HG02970 (cell line): ENCODE measurements at regions not wholly inside any gene's neighbourhood (a gene's known extent, or its start where the extent isn't known, plus 50 kb on each side); places are given as distances from the start of the nearest gene placed in this dataset.
"Not testable (repeated sequence)": the region's sequence is repeated elsewhere in the genome, so short reads cannot be mapped to it uniquely, and the experiment has no call there.

Experiments used
- ATAC-seq: cut with Tn5 transposase; IDR thresholded peaks from one replicate; pipeline ENCODE4 v1.9.1; 2021; ENCODE audit warnings: mild to moderate bottlenecking, moderate library complexity, moderate number of reproducible peaks; ENCODE audit not compliant: unreplicated experiment, low FRiP score

DNA sequence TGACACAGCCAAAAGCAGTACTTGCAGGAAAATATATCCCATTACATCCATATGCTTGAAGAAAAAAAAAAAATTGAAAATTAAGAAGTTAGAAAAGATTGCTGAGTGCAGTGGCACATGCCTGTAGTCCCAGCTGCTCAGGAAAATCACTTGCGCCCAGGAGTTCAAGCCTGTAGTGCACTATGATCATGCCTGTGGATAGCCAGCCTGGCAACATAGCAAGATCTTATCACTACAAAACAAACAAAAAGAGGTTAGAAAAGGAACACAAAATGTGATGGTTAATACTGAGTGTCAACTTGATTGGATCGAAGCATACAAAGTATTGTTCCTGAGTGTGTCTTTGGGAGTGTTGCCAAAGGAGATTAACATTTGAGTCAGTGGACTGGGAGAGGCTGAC lies 361.9 kb downstream of the NYAP2 start:
- ATAC-seq, result no peak

DNA sequence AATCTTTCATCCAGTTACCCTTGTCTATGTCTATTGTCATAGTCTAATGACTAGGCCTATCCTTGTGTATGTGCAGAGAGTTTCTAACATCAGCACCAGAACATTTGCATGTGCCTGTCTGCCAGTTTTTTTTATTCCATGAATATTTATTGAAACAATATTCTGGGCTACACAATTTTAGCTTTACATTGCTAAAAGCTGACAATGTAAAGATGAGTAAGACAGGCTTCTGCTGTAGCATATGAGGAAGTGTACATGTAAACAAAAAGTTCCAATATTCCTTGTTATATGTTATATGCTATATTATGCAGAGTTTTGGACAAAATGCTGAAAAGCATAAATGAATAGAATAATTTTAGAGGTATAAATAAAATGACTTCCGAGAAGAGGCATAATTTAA lies 357.7 kb downstream of the NYAP2 start:
- ATAC-seq, result no peak

DNA sequence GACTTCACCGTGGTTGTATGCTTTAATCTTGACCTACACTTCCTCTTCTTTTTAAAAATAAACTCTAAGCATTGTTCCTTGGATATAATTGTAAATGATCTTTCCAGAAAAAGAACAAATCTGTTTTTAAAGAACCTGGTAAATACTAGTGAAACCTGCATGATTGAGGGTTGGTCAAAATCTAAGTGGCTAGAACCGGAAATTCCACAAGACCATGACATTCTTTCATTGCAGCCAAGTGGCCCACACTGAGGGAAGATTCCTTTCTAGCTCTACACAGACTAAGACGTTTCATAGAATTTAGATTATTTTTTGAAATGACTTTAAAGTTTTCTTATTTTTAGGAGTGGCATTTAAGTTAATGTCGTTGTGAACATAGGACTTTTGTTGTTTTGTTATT lies 356.7 kb downstream of the NYAP2 start:
- ATAC-seq, result no peak

DNA sequence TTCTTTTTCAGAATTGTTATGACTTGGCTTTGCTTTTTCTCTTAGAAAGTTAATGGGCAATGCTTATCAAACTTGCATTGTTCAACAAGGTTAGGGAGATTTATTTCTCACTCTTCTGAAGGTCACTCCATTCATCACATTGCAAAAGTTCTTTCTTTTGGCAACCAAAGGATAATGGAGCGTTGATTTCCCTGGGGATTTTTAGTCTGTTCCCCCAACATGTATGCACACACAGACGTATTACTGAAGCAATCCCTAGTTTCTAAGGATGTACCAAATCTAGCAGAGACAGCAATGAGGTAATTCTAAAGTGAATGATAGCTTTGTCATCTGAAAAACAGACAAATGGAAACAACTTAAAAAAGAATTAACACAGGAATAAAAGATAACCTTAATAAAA lies 349.1 kb downstream of the NYAP2 start:
- ATAC-seq, result no peak

DNA sequence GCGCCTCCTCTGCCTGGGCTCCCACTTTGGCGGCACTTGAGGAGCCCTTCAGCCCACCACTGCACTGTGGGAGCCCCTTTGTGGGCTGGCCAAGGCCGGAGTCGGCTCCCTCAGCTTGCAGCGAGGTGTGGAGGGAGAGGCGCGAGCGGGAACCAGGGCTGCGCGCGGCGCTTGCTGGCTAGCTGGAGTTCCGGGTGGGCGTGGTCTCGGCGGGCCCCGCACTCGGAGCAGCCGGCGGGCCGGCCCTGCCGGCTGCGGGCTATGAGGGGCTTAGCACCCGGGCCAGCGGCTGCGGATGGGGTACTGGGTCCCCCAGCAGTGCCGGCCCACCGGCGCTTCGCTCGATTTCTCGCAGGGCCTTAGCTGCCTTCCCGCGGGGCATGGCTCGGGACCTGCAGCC lies 344.5 kb downstream of the NYAP2 start:
- not testable (repeated sequence) for ATAC-seq

DNA sequence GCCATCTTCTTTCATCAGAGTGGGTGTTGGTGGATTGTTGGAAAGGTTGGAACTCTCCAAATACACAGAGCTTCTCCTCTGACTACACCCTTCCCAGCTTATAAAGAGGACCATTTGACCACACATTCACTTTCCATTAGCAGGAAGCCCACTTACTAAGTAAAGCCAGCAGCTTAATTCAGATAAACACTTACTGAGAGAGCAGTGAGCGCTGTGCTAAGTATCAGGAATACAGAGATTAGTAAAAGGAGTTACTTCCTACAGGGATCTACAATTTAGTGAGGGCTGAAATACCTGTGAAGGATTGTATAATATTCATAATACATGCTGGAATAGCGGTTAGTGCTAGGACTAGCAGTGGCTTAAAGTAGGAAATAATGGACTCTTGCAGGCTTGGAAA lies 343.0 kb downstream of the NYAP2 start:
- ATAC-seq, result no peak

DNA sequence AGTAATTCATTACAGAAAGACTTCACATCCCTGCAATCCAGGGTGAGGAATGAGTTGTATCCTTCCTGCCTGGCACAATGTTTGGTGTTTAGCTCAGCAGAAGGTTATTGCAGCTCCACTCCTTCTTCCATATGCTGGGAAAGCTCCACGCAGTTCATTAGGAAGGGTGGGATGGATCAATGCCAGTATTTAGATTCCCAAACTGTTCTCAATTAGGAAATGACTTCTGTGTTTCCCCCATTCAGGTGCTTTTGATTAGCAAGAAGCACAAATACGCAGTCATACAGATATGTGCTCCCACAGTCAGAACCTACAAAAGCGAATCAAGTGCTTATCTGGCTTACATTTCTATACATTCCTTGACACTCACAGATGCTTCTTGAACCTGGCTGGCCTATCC lies 340.6 kb downstream of the NYAP2 start:
- no peak for ATAC-seq

DNA sequence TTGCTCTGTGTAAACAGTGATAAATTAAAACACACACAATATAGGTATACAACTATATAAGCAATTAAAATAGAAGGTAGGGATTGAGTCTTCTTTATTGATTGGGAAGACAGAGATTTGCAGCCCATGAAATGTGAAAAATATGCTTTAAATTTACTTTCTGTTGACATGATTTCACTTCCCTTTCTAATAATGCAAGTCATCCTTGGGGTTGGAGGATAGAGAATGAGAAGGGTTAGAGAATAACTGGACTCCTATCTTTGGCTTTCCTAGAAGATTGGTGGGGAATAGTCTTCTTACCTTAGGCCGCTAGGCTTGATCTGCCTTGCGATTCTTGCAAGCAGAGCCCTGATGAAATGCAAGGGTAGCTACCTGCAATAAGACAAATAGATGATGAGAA lies 339.8 kb downstream of the NYAP2 start:
- ATAC-seq, result no peak

DNA sequence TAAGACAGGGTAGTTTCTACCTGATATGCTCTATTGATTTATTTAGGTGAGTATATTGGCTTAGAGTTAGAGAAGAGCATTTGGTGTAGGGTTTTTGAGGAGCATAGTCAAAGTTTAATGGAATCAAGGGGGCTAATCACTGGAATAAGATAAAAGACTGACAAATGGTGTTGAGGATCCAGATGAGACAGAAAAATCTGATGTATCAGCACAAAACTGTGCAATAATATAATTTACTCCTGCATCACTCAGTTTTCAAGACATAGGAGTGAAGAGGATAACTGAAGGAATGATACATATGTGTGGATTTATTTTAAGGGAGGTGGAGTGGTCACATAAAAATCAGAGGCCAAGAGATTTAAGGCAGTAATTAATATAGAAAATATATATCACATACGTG lies 339.2 kb downstream of the NYAP2 start:
- ATAC-seq, result no peak

DNA sequence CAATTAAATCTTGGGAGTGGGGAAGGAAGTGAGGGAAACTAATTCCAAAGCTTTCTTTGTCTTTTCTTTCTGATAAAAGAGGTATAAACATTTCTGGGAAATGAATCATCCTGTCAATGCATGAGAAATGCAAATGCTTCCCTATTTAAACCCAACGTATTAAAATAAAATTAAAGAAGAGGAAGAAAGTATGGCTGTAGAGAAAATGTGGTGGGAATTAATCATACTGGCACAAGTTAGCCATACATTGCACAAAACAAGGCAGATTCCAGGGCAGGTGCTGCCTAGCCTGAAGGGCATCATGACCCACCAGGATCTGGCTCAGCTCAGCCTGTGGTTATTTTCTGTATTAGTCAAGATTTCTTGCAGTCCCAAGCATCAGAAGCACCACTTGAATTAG lies 338.0 kb downstream of the NYAP2 start:
- no peak for ATAC-seq

DNA sequence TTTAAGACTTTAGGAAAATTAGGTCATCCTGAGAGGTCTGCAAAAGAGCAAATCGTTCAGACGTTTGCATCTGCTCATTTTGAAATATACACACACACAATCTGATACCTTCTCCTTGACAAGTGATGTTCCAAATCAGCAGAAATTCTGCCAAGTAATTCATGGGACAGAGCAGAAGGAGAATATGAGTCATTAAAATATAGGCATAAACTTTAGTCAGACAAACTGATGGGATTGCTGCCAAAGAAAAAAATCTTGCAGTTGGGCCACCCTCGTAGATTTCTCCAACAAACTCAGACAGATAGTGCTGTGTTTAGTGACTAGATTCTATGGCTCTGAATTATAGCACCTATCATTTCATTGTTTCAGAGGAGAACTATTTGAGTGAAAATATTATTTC lies 336.3 kb downstream of the NYAP2 start:
- ATAC-seq, result no peak

DNA sequence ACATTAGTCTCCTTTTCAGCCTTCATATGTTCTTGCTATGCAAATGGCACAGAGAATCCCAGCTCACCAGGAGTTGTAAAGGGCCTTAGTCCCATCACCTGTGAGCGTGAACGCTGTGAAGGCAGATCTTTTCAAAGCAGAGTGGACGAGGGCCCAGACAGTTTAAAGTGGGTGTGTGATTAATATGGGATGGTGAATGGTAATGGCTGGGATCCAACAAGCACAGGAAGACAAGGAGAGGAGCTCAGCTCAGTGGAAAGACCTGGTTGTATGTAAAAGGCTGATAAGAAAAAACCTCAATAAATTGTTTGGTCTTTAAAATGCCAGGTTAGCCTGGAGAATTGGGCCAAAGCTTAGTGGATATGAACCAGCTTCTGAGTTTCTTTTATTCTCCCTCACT lies 326.2 kb downstream of the NYAP2 start:
- no peak for ATAC-seq
